ENCODE measurements at regions not wholly inside any gene's neighbourhood (a gene's known extent, or its start where the extent isn't known, plus 50 kb on each side); places are given as distances from the start of the nearest gene placed in this dataset.

GRCh38 chr11:129731316-129731715, 84.3 kb upstream of the TMEM45B start:
- H3K27ac ChIP-seq (ENCODE audit: insufficient read depth, low read length, poor library complexity, severe bottlenecking): no peak overlapping the region
- H3K36me3 ChIP-seq (ENCODE audit: control insufficient read depth, insufficient read depth, low read length): no peaks in the 10 kb centered on the region
- no peak for DNase-seq
- no peaks in the 10 kb centered on the region for H3K4me1 ChIP-seq (ENCODE audit: control insufficient read depth, insufficient read depth, low read length, poor library complexity, severe bottlenecking)
- H3K9me3 ChIP-seq (ENCODE audit: control insufficient read depth, low read length): no peaks in the 10 kb centered on the region
- no peak overlapping the region for H3K4me3 ChIP-seq (ENCODE audit: insufficient read depth, low read depth, low read length, poor library complexity, severe bottlenecking)
- H3K27me3 ChIP-seq (replicated peaks; ENCODE audit: control insufficient read depth, insufficient read depth, low read length, poor library complexity, severe bottlenecking): no peaks in the 10 kb centered on the region

- Histone ChIP-seq H3K9me3 (ENCODE audit: control insufficient read depth, low read length) (no peaks in the 10 kb centered on the region), H3K27ac (ENCODE audit: insufficient read depth, low read length, poor library complexity, severe bottlenecking) (no peak overlapping the region), H3K36me3 (ENCODE audit: control insufficient read depth, insufficient read depth, low read length) (no peaks in the 10 kb centered on the region), H3K4me1 (ENCODE audit: control insufficient read depth, insufficient read depth, low read length, poor library complexity, severe bottlenecking) (no peaks in the 10 kb centered on the region), H3K27me3 (replicated peaks; ENCODE audit: control insufficient read depth, insufficient read depth, low read length, poor library complexity, severe bottlenecking) (no peaks in the 10 kb centered on the region), H3K4me3 (ENCODE audit: insufficient read depth, low read depth, low read length, poor library complexity, severe bottlenecking) (no peak overlapping the region)
- no peak for DNase-seq
Observed at GRCh38 chr11:129732941-129733340, 82.7 kb upstream of the TMEM45B start.

GRCh38 chr11:129733384-129733783, 82.3 kb upstream of the TMEM45B start:
- Histone ChIP-seq H3K4me1 (ENCODE audit: control insufficient read depth, insufficient read depth, low read length, poor library complexity, severe bottlenecking) (no peaks in the 10 kb centered on the region), H3K27ac (ENCODE audit: insufficient read depth, low read length, poor library complexity, severe bottlenecking) (no peak overlapping the region), H3K27me3 (replicated peaks; ENCODE audit: control insufficient read depth, insufficient read depth, low read length, poor library complexity, severe bottlenecking) (no peaks in the 10 kb centered on the region), H3K9me3 (ENCODE audit: control insufficient read depth, low read length) (no peaks in the 10 kb centered on the region), H3K36me3 (ENCODE audit: control insufficient read depth, insufficient read depth, low read length) (no peaks in the 10 kb centered on the region), H3K4me3 (ENCODE audit: insufficient read depth, low read depth, low read length, poor library complexity, severe bottlenecking) (no peak overlapping the region)
- DNase-seq: no peak

- no peak overlapping the region for H3K4me3 ChIP-seq (ENCODE audit: insufficient read depth, low read depth, low read length, poor library complexity, severe bottlenecking)
- no peaks in the 10 kb centered on the region for H3K9me3 ChIP-seq (ENCODE audit: control insufficient read depth, low read length)
- H3K27me3 ChIP-seq (replicated peaks; ENCODE audit: control insufficient read depth, insufficient read depth, low read length, poor library complexity, severe bottlenecking): no peaks in the 10 kb centered on the region
- no peaks in the 10 kb centered on the region for H3K36me3 ChIP-seq (ENCODE audit: control insufficient read depth, insufficient read depth, low read length)
- H3K4me1 ChIP-seq (ENCODE audit: control insufficient read depth, insufficient read depth, low read length, poor library complexity, severe bottlenecking): no peaks in the 10 kb centered on the region
- no peak for DNase-seq
- H3K27ac ChIP-seq (ENCODE audit: insufficient read depth, low read length, poor library complexity, severe bottlenecking): no peak overlapping the region
Observed at GRCh38 chr11:129733981-129734380, 81.7 kb upstream of the TMEM45B start.

- Histone ChIP-seq H3K27ac (ENCODE audit: insufficient read depth, low read length, poor library complexity, severe bottlenecking) (no peak overlapping the region), H3K36me3 (ENCODE audit: control insufficient read depth, insufficient read depth, low read length) (no peaks in the 10 kb centered on the region), H3K9me3 (ENCODE audit: control insufficient read depth, low read length) (no peaks in the 10 kb centered on the region), H3K4me1 (ENCODE audit: control insufficient read depth, insufficient read depth, low read length, poor library complexity, severe bottlenecking) (no peaks in the 10 kb centered on the region), H3K4me3 (ENCODE audit: insufficient read depth, low read depth, low read length, poor library complexity, severe bottlenecking) (no peak overlapping the region), H3K27me3 (replicated peaks; ENCODE audit: control insufficient read depth, insufficient read depth, low read length, poor library complexity, severe bottlenecking) (no peaks in the 10 kb centered on the region)
- DNase-seq: no peak
Observed at GRCh38 chr11:129734654-129735053, 81.0 kb upstream of the TMEM45B start.

- DNase-seq: no peak
- no peak overlapping the region for H3K4me3 ChIP-seq (ENCODE audit: insufficient read depth, low read depth, low read length, poor library complexity, severe bottlenecking)
- no peaks in the 10 kb centered on the region for H3K4me1 ChIP-seq (ENCODE audit: control insufficient read depth, insufficient read depth, low read length, poor library complexity, severe bottlenecking)
- no peak overlapping the region for H3K27ac ChIP-seq (ENCODE audit: insufficient read depth, low read length, poor library complexity, severe bottlenecking)
- H3K36me3 ChIP-seq (ENCODE audit: control insufficient read depth, insufficient read depth, low read length): no peaks in the 10 kb centered on the region
- H3K27me3 ChIP-seq (replicated peaks; ENCODE audit: control insufficient read depth, insufficient read depth, low read length, poor library complexity, severe bottlenecking): no peaks in the 10 kb centered on the region
- H3K9me3 ChIP-seq (ENCODE audit: control insufficient read depth, low read length): no peaks in the 10 kb centered on the region
Observed at GRCh38 chr11:129737831-129738230, 77.8 kb upstream of the TMEM45B start.

GRCh38 chr11:129738242-129738641, 77.4 kb upstream of the TMEM45B start:
- Histone ChIP-seq H3K9me3 (ENCODE audit: control insufficient read depth, low read length) (no peaks in the 10 kb centered on the region), H3K4me1 (ENCODE audit: control insufficient read depth, insufficient read depth, low read length, poor library complexity, severe bottlenecking) (no peaks in the 10 kb centered on the region), H3K36me3 (ENCODE audit: control insufficient read depth, insufficient read depth, low read length) (no peaks in the 10 kb centered on the region), H3K27me3 (replicated peaks; ENCODE audit: control insufficient read depth, insufficient read depth, low read length, poor library complexity, severe bottlenecking) (no peaks in the 10 kb centered on the region), H3K4me3 (ENCODE audit: insufficient read depth, low read depth, low read length, poor library complexity, severe bottlenecking) (no peak overlapping the region), H3K27ac (ENCODE audit: insufficient read depth, low read length, poor library complexity, severe bottlenecking) (no peak overlapping the region)
- no peak for DNase-seq

GRCh38 chr11:129739339-129739738, 76.3 kb upstream of the TMEM45B start:
- H3K4me3 ChIP-seq (ENCODE audit: insufficient read depth, low read depth, low read length, poor library complexity, severe bottlenecking): no peak overlapping the region
- no peak for DNase-seq
- H3K27me3 ChIP-seq (replicated peaks; ENCODE audit: control insufficient read depth, insufficient read depth, low read length, poor library complexity, severe bottlenecking): no peaks in the 10 kb centered on the region

GRCh38 chr11:129740125-129740719, 75.4 kb upstream of the TMEM45B start:
- DNase-seq: no peak
- Histone ChIP-seq H3K4me1 (ENCODE audit: control insufficient read depth, insufficient read depth, low read length, poor library complexity, severe bottlenecking) (no peaks in the 10 kb centered on the region), H3K9me3 (ENCODE audit: control insufficient read depth, low read length) (no peaks in the 10 kb centered on the region)

More at GRCh38 chr11:129739339-129739738, 76.3 kb upstream of the TMEM45B start:
- Histone ChIP-seq H3K27ac (ENCODE audit: insufficient read depth, low read length, poor library complexity, severe bottlenecking) (no peak overlapping the region), H3K4me1 (ENCODE audit: control insufficient read depth, insufficient read depth, low read length, poor library complexity, severe bottlenecking) (no peaks in the 10 kb centered on the region), H3K9me3 (ENCODE audit: control insufficient read depth, low read length) (no peaks in the 10 kb centered on the region), H3K36me3 (ENCODE audit: control insufficient read depth, insufficient read depth, low read length) (no peaks in the 10 kb centered on the region)

GRCh38 chr11:129743112-129743815, 72.4 kb upstream of the TMEM45B start:
- H3K4me3 ChIP-seq (ENCODE audit: insufficient read depth, low read depth, low read length, poor library complexity, severe bottlenecking): no peak overlapping the region
- no peaks in the 10 kb centered on the region for H3K9me3 ChIP-seq (ENCODE audit: control insufficient read depth, low read length)
- H3K27me3 ChIP-seq (replicated peaks; ENCODE audit: control insufficient read depth, insufficient read depth, low read length, poor library complexity, severe bottlenecking): no peaks in the 10 kb centered on the region
- no peak for DNase-seq
- no peaks in the 10 kb centered on the region for H3K36me3 ChIP-seq (ENCODE audit: control insufficient read depth, insufficient read depth, low read length)
- no peak overlapping the region for H3K27ac ChIP-seq (ENCODE audit: insufficient read depth, low read length, poor library complexity, severe bottlenecking)
- no peaks in the 10 kb centered on the region for H3K4me1 ChIP-seq (ENCODE audit: control insufficient read depth, insufficient read depth, low read length, poor library complexity, severe bottlenecking)

More at GRCh38 chr11:129740125-129740719, 75.4 kb upstream of the TMEM45B start:
- H3K4me3 ChIP-seq (ENCODE audit: insufficient read depth, low read depth, low read length, poor library complexity, severe bottlenecking): no peak overlapping the region
- H3K27me3 ChIP-seq (replicated peaks; ENCODE audit: control insufficient read depth, insufficient read depth, low read length, poor library complexity, severe bottlenecking): no peaks in the 10 kb centered on the region
- H3K27ac ChIP-seq (ENCODE audit: insufficient read depth, low read length, poor library complexity, severe bottlenecking): no peak overlapping the region
- no peaks in the 10 kb centered on the region for H3K36me3 ChIP-seq (ENCODE audit: control insufficient read depth, insufficient read depth, low read length)
